ENCODE measurements at regions not wholly inside any gene's neighbourhood (a gene's known extent, or its start where the extent isn't known, plus 50 kb on each side); places are given as distances from the start of the nearest gene placed in this dataset.
A peak's percentile ranks its signal among the peaks of the same experiment; 100 is the strongest.
"Not testable (repeated sequence)": the region's sequence is repeated elsewhere in the genome, so short reads cannot be mapped to it uniquely, and the experiment has no call there.

- DNase-seq (ENCODE audit: low read depth in 2 of 2), result not testable (repeated sequence)
Measured at GRCh38 chr4:125797621-125798020, 482.9 kb downstream of the FAT4 start.

- DNase-seq (ENCODE audit: low read depth in 2 of 2), result no peak
Measured at GRCh38 chr4:125801373-125801772, 486.6 kb downstream of the FAT4 start.

DNA sequence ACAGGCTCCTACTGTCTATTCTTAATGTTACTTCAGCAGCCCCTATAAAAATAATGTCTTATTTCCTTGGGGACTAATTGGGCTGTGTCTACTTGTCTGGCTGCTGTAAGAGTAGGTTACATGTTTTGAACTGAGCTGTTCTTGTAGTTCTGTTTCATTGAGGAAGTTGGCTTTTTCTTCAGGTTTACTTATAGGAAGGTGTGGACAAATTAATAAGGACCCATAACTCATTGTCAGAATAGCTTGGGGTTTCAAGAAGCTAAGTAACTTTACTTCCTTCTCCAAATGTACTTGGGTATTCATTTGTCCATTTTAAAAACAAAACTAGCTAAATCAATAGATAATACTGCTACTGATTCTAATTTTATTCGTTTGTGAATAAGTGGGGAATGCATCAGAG, 487.2 kb downstream of the FAT4 start:
- no peak for DNase-seq (ENCODE audit: low read depth in 2 of 2)

DNA sequence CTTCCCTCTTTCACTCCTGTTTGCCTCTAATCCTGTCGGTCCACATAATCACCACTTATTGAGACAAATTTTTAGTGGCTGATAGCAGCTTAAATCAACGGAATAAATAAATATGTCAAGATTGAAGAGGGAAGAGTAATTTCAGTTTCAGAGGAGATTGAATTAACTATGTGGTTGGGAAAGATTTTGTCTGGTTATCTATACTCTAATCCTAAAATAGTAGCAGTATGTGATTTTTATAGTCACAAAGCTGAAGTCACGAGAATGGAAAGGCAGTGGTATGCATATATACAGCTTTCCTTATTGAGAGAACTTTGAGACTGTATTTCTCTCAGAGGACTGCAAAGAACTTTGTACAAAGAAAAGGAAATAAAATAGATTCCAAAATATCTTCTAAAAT, 493.3 kb downstream of the FAT4 start:
- no peak for DNase-seq (ENCODE audit: low read depth in 2 of 2)

DNA sequence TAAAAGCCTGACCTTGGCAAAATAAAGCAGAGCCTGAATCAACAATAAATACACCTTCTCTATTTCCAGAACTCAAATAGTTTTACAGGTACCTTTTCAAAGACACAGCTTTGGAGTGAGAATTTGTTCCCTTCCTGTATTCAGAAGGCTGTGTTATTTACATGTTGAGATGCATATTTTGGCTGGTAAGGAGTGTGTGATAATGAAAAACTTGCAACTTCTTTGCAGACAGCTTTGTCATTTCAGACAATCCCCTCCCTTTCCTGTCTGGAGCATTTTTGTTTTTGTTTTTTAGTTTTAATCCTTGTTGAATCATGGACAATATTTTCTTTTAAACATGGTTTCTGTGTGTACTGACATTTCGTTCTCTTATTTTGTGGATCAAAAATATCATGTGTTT, 493.8 kb downstream of the FAT4 start:
- DNase-seq (ENCODE audit: low read depth in 2 of 2), result no peak

- no peak for DNase-seq (ENCODE audit: low read depth in 2 of 2)
Measured at GRCh38 chr4:125811892-125812291, 497.1 kb downstream of the FAT4 start.

DNA sequence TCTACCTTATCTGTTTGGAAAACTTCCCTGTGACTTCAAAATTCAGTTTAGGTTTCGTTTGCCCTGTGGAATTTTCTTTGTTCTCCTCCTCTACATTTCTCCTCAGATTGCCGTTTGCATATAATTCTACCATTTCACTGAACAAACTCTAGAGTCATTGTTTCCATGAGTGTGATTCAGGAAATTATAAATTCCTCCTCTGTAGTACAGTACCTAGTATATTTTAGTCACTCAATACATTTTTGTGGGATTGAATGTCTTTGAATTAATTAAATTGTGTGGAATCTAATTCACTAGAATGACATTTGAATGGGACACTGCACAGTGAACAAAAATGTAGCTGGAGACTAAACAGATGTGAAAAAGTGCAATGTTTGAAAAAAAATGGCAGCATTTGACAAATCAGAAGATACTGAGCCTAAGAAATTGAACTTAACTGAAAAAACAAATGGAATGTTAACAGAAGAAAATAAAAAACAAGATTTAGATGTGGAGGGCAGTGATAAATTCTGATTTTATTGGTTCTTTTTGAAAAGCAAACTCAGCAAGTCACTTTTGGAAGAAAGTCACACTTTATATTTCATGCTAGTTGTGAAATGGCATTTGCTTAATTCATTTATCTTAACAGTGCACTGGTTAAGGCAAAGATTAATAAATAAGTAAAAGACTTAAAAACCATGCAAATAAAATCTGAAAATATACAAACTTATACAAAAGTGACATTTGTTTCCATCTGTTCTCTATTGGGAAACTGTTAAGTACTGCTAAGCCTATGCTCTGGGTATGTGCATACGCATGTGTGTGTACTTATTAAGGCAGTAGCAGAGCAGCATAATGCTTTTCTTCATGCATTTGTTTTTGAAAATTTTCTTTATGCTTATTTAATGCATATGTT, 512.3 kb downstream of the FAT4 start:
- no peak for DNase-seq (ENCODE audit: low read depth in 2 of 2)

DNA sequence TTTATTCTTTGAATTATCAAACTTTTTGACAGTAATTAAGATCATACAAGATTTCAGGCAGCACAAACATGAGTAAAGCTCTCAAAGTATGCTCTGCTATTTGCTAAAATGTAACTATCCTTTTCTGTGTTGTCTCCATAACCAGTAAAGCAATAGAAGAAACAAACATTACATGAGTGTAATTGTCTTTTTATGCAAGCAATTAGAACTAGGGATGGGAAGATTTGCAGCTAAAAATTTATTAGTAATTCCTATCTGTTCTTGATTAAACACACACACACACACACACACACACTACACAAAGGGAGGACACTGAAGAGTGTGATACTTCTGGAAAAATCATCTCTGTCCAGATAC, 512.9 kb downstream of the FAT4 start:
- DNase-seq (ENCODE audit: low read depth in 2 of 2), result no peak

DNA sequence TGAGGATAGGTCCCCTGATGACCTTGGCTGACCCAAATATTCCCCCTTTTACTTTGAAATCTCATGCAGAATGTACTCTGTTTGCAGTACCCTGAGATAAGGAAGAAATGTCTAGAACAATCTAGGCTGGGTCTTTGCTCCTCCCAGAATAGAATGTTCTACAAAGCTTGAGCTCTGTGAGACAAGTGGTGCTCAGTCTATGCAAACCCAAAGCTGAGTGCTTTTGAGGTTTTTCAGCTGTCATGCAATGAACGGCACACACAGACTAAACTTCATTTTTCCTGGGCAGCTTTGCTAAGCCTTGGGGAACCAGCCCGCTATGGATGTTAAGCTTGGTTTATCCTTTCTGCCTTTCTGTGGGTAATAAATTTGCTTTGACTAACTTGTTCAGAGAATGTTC, 513.6 kb downstream of the FAT4 start:
- no peak for DNase-seq (ENCODE audit: low read depth in 2 of 2)

- no peak for DNase-seq (ENCODE audit: low read depth in 2 of 2)
Measured at GRCh38 chr4:125832161-125832560, 517.4 kb downstream of the FAT4 start.

GRCh38 chr4:125836597-125837195, 521.9 kb downstream of the FAT4 start:
- peak in 1 of 2 donors; percentile 5 for DNase-seq (ENCODE audit: low read depth in 2 of 2)

DNA sequence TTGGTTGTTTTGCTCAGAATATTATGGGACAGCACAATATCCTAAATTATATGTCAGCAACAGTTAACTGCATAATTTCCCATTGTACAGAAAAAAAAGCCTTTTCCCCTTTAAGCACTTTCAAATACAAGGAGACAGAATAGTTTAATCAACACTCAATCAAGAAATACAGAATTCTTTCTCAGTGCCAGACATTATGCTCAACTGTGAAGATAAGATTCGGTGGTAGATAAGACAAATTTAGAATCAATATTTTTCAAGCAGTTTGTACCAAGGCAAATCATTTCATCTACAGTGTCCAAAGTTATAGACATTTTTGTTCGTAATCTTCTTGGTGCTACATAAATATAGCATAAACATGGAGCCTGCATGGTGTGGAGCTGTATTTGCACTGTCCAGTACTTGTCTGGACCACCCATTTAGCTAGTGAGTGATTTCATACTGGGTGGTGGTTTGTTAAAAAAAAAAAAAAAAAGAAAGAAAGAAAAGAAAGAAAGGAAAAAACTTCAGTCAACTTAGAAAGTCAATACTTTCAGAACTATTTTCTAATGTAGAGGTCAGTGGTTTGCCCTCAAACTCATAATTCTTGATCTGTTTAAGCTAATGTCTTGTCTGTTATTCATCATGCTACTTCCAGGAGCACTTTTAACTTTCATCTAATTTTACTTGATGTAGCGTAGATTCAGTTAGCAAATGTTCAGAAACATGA, 522.9 kb downstream of the FAT4 start:
- DNase-seq (ENCODE audit: low read depth in 2 of 2), result no peak

- DNase-seq (ENCODE audit: low read depth in 2 of 2), result no peak
Measured at GRCh38 chr4:125838202-125838601, 523.4 kb downstream of the FAT4 start.

DNA sequence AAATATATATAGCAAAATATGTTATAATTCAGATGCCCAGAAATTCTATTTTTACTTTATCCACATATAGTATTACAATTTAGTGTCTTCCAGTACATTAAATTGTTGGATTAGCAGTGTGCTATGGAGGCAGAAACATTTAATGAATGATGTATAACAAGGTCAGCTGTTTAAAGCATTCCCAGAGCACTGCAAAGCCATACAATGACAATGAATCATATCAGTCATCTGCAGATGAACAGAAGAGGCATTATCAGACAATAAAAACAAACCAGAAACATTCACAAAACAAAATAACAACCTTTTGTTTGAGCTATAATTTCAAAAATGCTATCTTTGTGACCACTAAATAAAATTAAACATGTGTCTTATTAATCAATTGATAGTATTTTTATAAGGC, 524.2 kb downstream of the FAT4 start:
- no peak for DNase-seq (ENCODE audit: low read depth in 2 of 2)

- DNase-seq (ENCODE audit: low read depth in 2 of 2), result no peak
Measured at GRCh38 chr4:125843947-125844346, 529.2 kb downstream of the FAT4 start.

- DNase-seq (ENCODE audit: low read depth in 2 of 2), result no peak
Measured at GRCh38 chr4:125847518-125847917, 532.8 kb downstream of the FAT4 start.

DNA sequence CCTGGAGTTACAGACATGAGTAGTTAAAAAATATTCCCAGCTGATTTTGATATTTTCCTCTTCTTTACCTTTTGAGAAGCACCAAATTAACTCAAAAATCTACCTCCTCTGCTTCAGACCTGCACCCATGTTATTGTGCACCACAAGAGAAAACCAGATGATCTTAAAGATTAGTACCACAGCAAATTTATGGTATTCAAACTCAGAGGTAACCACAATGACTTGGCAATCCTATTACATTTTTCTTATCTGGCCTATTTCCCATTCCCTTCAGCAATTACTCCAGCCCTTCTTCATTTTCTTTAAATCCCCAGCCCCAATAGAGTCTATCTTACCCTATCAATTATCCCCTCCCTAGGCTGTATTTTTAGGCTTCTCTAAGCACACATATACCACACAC, 535.1 kb downstream of the FAT4 start:
- DNase-seq (ENCODE audit: low read depth in 2 of 2), result no peak

- no peak for DNase-seq (ENCODE audit: low read depth in 2 of 2)
Measured at GRCh38 chr4:125891597-125892258, 577.0 kb downstream of the FAT4 start.

- no peak for DNase-seq (ENCODE audit: low read depth in 2 of 2)
Measured at GRCh38 chr4:125904802-125905201, 590.0 kb downstream of the FAT4 start.

DNA sequence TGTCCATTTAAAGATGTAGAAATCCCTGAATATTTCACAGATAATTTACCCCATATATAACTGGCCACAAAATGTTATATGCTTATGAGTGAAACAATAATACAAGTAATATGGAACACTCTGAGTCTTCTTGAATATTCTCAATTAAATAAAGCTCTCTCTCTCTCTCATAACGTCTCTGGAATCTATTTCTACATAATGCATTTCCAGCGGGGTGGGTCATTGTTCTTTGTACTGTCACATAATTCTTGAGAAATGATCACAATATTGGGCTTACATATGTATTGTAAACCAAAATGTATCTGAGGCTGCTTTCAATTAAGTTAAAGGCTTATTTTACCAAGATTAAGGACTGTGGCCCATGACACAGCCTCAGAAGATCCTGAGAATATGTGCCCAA, 596.3 kb downstream of the FAT4 start:
- no peak for DNase-seq (ENCODE audit: low read depth in 2 of 2)

- no peak for DNase-seq (ENCODE audit: low read depth in 2 of 2)
Measured at GRCh38 chr4:125911481-125911880, 596.7 kb downstream of the FAT4 start.

DNA sequence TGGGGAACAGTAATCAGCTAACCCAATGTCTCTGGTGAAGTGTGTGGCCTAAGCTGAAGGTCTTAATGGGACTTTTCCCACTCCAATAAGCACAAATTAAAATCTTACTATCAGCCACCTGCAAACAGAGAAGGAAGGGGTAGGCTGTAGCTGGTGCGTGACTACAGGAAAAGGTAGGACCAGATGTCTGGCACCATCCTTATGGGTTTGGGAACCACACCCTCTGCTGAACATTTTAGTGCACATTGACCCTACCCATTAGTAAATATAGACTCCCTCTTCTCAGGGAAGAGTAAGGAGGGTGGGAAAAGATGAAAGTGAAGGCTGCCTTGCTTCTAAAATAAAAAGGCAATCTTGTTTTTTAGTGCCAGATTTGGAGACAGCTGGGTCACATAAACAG, 602.8 kb downstream of the FAT4 start:
- DNase-seq (ENCODE audit: low read depth in 2 of 2), result no peak

Data from lung microvascular endothelial cell (primary cell).